ENCODE measurements at regions not wholly inside any gene's neighbourhood (a gene's known extent, or its start where the extent isn't known, plus 50 kb on each side); places are given as distances from the start of the nearest gene placed in this dataset.

- 64% methylated on average over 10 of the region's 10 CpGs for WGBS (ENCODE audit: missing lambda C conversion rate)
- Histone ChIP-seq H3K4me1 (no peaks in the 10 kb centered on the region), H3K27ac (no peak overlapping the region), H3K4me2 (no peak overlapping the region), H3K4me3 (no peak overlapping the region), H3K9me3 (no peaks in the 10 kb centered on the region)
- ChIA-PET POLR2A (no interaction called here), CTCF (no interaction called here)
- DNase-seq (ENCODE audit: low read depth in 1 of 2, low spot score in 1 of 2): no peak
- no peak for ATAC-seq
- FAIRE-seq: no peak
- TF ChIP-seq HES2 (IDR thresholded peaks at IDR 0.05) (no peak), FOSL2 (IDR thresholded peaks at IDR 0.05) (no peak), FOSL2 (CRISPR knock-in tag; IDR thresholded peaks at IDR 0.05) (no peak), TFCP2L1 (CRISPR knock-in tag; IDR thresholded peaks at IDR 0.05) (no peak), NFE2L2 (conservative IDR thresholded peaks at IDR 0.05; ENCODE audit: low read length) (no peak), HMGXB4 (CRISPR knock-in tag; IDR thresholded peaks at IDR 0.05; ENCODE audit: borderline replicate concordance) (no peak), RARB (CRISPR knock-in tag; IDR thresholded peaks at IDR 0.05) (no peak), KDM5A (IDR thresholded peaks at IDR 0.05) (no peak), KDM1A (IDR thresholded peaks at IDR 0.05; ENCODE audit: low read depth) (no peak), CTCF (IDR thresholded peaks at IDR 0.05) (no peak), POLR2A (IDR thresholded peaks at IDR 0.05; ENCODE audit: low read length) (no peak), HOXB13 (CRISPR knock-in tag; IDR thresholded peaks at IDR 0.05; ENCODE audit: low read depth) (no peak), USF2 (IDR thresholded peaks at IDR 0.05) (no peak), ZNF302 (CRISPR knock-in tag; IDR thresholded peaks at IDR 0.05) (no peak), MAZ (IDR thresholded peaks at IDR 0.05; ENCODE audit: borderline replicate concordance, low read depth, low read length) (no peak)
Measured at GRCh38 chr22:44403602-44404329, 91.0 kb upstream of the SHISAL1 start.

GRCh38 chr22:44403166-44403565 is 90.4 kb upstream of the SHISAL1 start:
- ChIA-PET CTCF (no interaction called here), POLR2A (no interaction called here)
- ATAC-seq (no peak), FAIRE-seq (no peak), DNase-seq (ENCODE audit: low read depth in 1 of 2, low spot score in 1 of 2) (no peak)
- no peak overlapping the region for H3K4me3 ChIP-seq
- TF ChIP-seq EP300 (IDR thresholded peaks at IDR 0.05): no peak
- no peaks in the 10 kb centered on the region for H3K9me3 ChIP-seq
- 76% methylated on average over 4 of the region's 5 CpGs for WGBS (ENCODE audit: missing lambda C conversion rate)
- no peak overlapping the region for H3K4me2 ChIP-seq
- no peaks in the 10 kb centered on the region for H3K4me1 ChIP-seq
- no peak overlapping the region for H3K27ac ChIP-seq

GRCh38 chr22:44402196-44403111 is 89.7 kb upstream of the SHISAL1 start:
- DNase-seq (ENCODE audit: low read depth in 1 of 2, low spot score in 1 of 2) (no peak), ATAC-seq (no peak), FAIRE-seq (no peak)
- Histone ChIP-seq H3K9me3 (no peaks in the 10 kb centered on the region), H3K4me2 (no peak overlapping the region), H3K4me3 (no peak overlapping the region), H3K27ac (no peak overlapping the region), H3K4me1 (no peaks in the 10 kb centered on the region)
- no peak for TF ChIP-seq HOXB13 (CRISPR knock-in tag; IDR thresholded peaks at IDR 0.05; ENCODE audit: low read depth)
- TF ChIP-seq KDM1A (IDR thresholded peaks at IDR 0.05; ENCODE audit: low read depth): no peak
- 80% methylated on average over 10 of the region's 10 CpGs for WGBS (ENCODE audit: missing lambda C conversion rate)
- CTCF ChIA-PET: interaction anchor here (1.2 kb wide), 1 partner anchor 30 kb away, joined by 3 read pairs; no protein-coding TSS in a partner anchor
- POLR2A ChIA-PET: no interaction called here
